ENCODE measurements at regions not wholly inside any gene's neighbourhood (a gene's known extent, or its start where the extent isn't known, plus 50 kb on each side); places are given as distances from the start of the nearest gene placed in this dataset.
"Not testable (repeated sequence)": the region's sequence is repeated elsewhere in the genome, so short reads cannot be mapped to it uniquely, and the experiment has no call there.

DNA sequence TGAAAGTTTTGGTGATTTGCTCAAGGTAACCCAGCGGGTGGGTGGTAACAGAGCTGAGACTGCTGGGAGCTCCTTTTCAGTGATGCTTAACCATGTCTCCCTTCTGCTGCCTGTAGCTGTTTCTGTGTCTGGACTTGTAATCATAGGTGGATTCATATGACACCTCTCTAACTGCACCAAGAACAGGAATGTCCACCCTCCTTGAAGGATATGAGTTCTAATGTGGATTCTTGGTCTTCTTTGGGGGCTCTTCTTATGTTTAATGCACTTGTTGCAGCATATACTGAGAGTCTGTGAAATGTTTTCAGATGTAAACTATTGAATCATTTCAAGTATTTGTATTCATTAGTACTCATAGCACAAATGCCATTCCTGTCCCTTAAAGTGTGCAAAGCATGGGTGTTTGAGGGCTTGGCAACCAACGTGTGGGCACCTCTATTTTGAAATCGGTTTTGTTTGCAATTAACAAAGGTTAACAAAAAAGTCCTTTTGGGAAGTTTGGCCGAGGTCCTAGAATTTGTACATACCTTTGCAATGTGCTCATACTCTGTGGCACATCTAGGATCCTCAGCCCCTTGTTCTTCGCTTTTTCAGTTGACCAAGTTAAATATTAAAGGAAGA, 138.0 kb downstream of the SOX4 start:
- Histone ChIP-seq H3K27me3 (ENCODE audit: insufficient read depth, low read length) (no peaks in the 10 kb centered on the region), H3K27ac (ENCODE audit: low read depth, low read length, poor library complexity, severe bottlenecking) (no peak overlapping the region)

GRCh38 chr6:21732032-21732730, 138.6 kb downstream of the SOX4 start:
- H3K4me3 ChIP-seq (ENCODE audit: low read depth, low read length, poor library complexity, severe bottlenecking); H3K27me3 ChIP-seq (ENCODE audit: insufficient read depth, low read length); H4K20me1 ChIP-seq (ENCODE audit: insufficient read depth, low read length); H3K9me3 ChIP-seq (ENCODE audit: low read length); H3K9ac ChIP-seq (ENCODE audit: low read length); H3K4me2 ChIP-seq (ENCODE audit: low read length); H2AFZ ChIP-seq (ENCODE audit: low read length); H3K79me2 ChIP-seq (ENCODE audit: insufficient read depth, low read length); H3K27ac ChIP-seq (ENCODE audit: low read depth, low read length, poor library complexity, severe bottlenecking); H3K9me2 ChIP-seq (ENCODE audit: low read depth, low read length); H3K36me3 ChIP-seq (ENCODE audit: insufficient read depth, low read length); H3F3A ChIP-seq (ENCODE audit: insufficient read depth, low read length); H3K4me1 ChIP-seq (ENCODE audit: insufficient read depth, low read length, severe bottlenecking): not testable (repeated sequence)

More for the DNA sequence above, 138.0 kb downstream of the SOX4 start:
- no peaks in the 10 kb centered on the region for H4K20me1 ChIP-seq (ENCODE audit: insufficient read depth, low read length)
- H3K4me3 ChIP-seq (ENCODE audit: low read depth, low read length, poor library complexity, severe bottlenecking): no peak overlapping the region
- no peaks in the 10 kb centered on the region for H3K4me1 ChIP-seq (ENCODE audit: insufficient read depth, low read length, severe bottlenecking)
- no peak overlapping the region for H2AFZ ChIP-seq (ENCODE audit: low read length)
- H3F3A ChIP-seq (ENCODE audit: insufficient read depth, low read length): no peaks in the 10 kb centered on the region
- H3K9me3 ChIP-seq (ENCODE audit: low read length): no peaks in the 10 kb centered on the region
- no peaks in the 10 kb centered on the region for H3K9me2 ChIP-seq (ENCODE audit: low read depth, low read length)
- H3K9ac ChIP-seq (ENCODE audit: low read length): no peak overlapping the region
- H3K36me3 ChIP-seq (ENCODE audit: insufficient read depth, low read length): no peaks in the 10 kb centered on the region
- TF ChIP-seq, protein P1, sequence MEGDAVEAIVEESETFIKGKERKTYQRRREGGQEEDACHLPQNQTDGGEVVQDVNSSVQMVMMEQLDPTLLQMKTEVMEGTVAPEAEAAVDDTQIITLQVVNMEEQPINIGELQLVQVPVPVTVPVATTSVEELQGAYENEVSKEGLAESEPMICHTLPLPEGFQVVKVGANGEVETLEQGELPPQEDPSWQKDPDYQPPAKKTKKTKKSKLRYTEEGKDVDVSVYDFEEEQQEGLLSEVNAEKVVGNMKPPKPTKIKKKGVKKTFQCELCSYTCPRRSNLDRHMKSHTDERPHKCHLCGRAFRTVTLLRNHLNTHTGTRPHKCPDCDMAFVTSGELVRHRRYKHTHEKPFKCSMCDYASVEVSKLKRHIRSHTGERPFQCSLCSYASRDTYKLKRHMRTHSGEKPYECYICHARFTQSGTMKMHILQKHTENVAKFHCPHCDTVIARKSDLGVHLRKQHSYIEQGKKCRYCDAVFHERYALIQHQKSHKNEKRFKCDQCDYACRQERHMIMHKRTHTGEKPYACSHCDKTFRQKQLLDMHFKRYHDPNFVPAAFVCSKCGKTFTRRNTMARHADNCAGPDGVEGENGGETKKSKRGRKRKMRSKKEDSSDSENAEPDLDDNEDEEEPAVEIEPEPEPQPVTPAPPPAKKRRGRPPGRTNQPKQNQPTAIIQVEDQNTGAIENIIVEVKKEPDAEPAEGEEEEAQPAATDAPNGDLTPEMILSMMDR (IDR thresholded peaks at IDR 0.05; ENCODE audit: low read length): no peak
- TF ChIP-seq EZH2 (IDR thresholded peaks at IDR 0.05; ENCODE audit: borderline replicate concordance, low read length): no peak
- no peaks in the 10 kb centered on the region for H3K79me2 ChIP-seq (ENCODE audit: insufficient read depth, low read length)
- no peak overlapping the region for H3K4me2 ChIP-seq (ENCODE audit: low read length)

- Histone ChIP-seq H4K20me1 (ENCODE audit: insufficient read depth, low read length) (no peaks in the 10 kb centered on the region), H3K4me1 (ENCODE audit: insufficient read depth, low read length, severe bottlenecking) (no peaks in the 10 kb centered on the region), H3K9me2 (ENCODE audit: low read depth, low read length) (no peaks in the 10 kb centered on the region), H3K27ac (ENCODE audit: low read depth, low read length, poor library complexity, severe bottlenecking) (no peak overlapping the region), H3K36me3 (ENCODE audit: insufficient read depth, low read length) (no peaks in the 10 kb centered on the region), H3K27me3 (ENCODE audit: insufficient read depth, low read length) (no peaks in the 10 kb centered on the region), H2AFZ (ENCODE audit: low read length) (no peak overlapping the region), H3K79me2 (ENCODE audit: insufficient read depth, low read length) (no peaks in the 10 kb centered on the region), H3K9me3 (ENCODE audit: low read length) (no peaks in the 10 kb centered on the region), H3F3A (ENCODE audit: insufficient read depth, low read length) (no peaks in the 10 kb centered on the region), H3K4me3 (ENCODE audit: low read depth, low read length, poor library complexity, severe bottlenecking) (no peak overlapping the region), H3K4me2 (ENCODE audit: low read length) (no peak overlapping the region), H3K9ac (ENCODE audit: low read length) (no peak overlapping the region)
- TF ChIP-seq, protein P1 (IDR thresholded peaks at IDR 0.05; ENCODE audit: low read length): no peak
- no peak for TF ChIP-seq EZH2 (IDR thresholded peaks at IDR 0.05; ENCODE audit: borderline replicate concordance, low read length)
These were observed 139.2 kb downstream of the SOX4 start for GRCh38 chr6:21732731-21733130.

DNA sequence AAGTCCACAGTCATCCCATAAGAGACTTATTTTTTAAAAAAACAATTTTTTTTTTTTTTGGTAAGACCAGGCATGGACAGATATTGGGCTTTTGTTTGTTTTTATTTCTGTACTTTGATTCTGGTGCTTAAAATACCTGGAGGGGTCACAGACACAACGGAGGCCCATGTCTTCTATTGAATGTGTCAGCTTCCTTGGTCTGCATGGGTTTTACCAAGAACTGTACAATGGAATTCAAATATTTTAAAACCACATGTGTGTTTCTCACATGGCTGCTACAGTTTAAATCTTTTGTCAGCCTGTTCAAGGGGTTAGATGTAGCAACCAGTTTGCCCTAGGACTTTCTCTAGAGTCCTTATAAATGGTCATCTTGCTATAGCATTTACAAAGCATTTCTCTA, 139.8 kb downstream of the SOX4 start:
- Histone ChIP-seq H3K4me3 (ENCODE audit: low read depth, low read length, poor library complexity, severe bottlenecking) (no peak overlapping the region), H3K36me3 (ENCODE audit: insufficient read depth, low read length) (no peaks in the 10 kb centered on the region), H3K9ac (ENCODE audit: low read length) (no peak overlapping the region), H3K9me3 (ENCODE audit: low read length) (no peaks in the 10 kb centered on the region), H3K9me2 (ENCODE audit: low read depth, low read length) (no peaks in the 10 kb centered on the region), H3K4me1 (ENCODE audit: insufficient read depth, low read length, severe bottlenecking) (no peaks in the 10 kb centered on the region), H3K79me2 (ENCODE audit: insufficient read depth, low read length) (no peaks in the 10 kb centered on the region), H3K27ac (ENCODE audit: low read depth, low read length, poor library complexity, severe bottlenecking) (no peak overlapping the region), H3F3A (ENCODE audit: insufficient read depth, low read length) (no peaks in the 10 kb centered on the region), H3K4me2 (ENCODE audit: low read length) (no peak overlapping the region), H2AFZ (ENCODE audit: low read length) (no peak overlapping the region), H3K27me3 (ENCODE audit: insufficient read depth, low read length) (no peaks in the 10 kb centered on the region), H4K20me1 (ENCODE audit: insufficient read depth, low read length) (no peaks in the 10 kb centered on the region)
- TF ChIP-seq EZH2 (IDR thresholded peaks at IDR 0.05; ENCODE audit: borderline replicate concordance, low read length): no peak
- TF ChIP-seq, protein P1 (IDR thresholded peaks at IDR 0.05; ENCODE audit: low read length): no peak

All from OCI-LY1 (cell line).